Uterus (tissue), 3 donors: ENCODE measurements at regions not wholly inside any gene's neighbourhood (a gene's known extent, or its start where the extent isn't known, plus 50 kb on each side); places are given as distances from the start of the nearest gene placed in this dataset.

ENCODE experiments used
- DNase-seq, 2 donors: peaks; one replicate each; pipeline ENCODE4 v3.0.0-alpha.2; 2019 to 2020
- H3K27ac ChIP-seq, 2 donors: fragments of 200-600 bp; sonication (generic); 1 replicate in 1 of 2; 2 replicates in 1 of 2; pipeline ENCODE4 v1.5.1; 2016 to 2018
- H3K27me3 ChIP-seq, 2 donors: fragments of 200-600 bp; sonication (generic); one replicate each; pipeline ENCODE4 v1.5.1; 2018 to 2019; ENCODE audit warnings: control low read depth in 1 of 2
- H3K36me3 ChIP-seq, 2 donors: fragments of 200-600 bp; sonication (generic); one replicate each; pipeline ENCODE4 v1.5.1; 2019; ENCODE audit warnings: control low read depth in 1 of 2
- H3K4me1 ChIP-seq, 2 donors: fragments of 200-600 bp; sonication (generic); one replicate each; pipeline ENCODE4 v1.5.1; 2018 to 2019; ENCODE audit warnings: control low read depth in 1 of 2
- H3K4me3 ChIP-seq, 2 donors: fragments of 200-600 bp; sonication (generic); 1 replicate in 1 of 2; 2 replicates in 1 of 2; pipeline ENCODE4 v1.5.1; 2018 to 2019; ENCODE audit warnings: mild to moderate bottlenecking in 1 of 2
- H3K9me3 ChIP-seq, 2 donors: fragments of 200-600 bp; sonication (generic); one replicate each; pipeline ENCODE4 v1.5.1; 2019; ENCODE audit warnings: control low read depth in 1 of 2
- POLR2A ChIP-seq, 2 donors: fragments of 450-650 bp; IDR thresholded peaks; one replicate each; pipeline ENCODE4 v1.6.1; 2016; ENCODE audit warnings: antibody characterized with exemption in 2 of 2, mild to moderate bottlenecking in 1 of 2, moderate library complexity in 1 of 2
- intact Hi-C: fragments of 100-400 bp; cut with DNase I; formaldehyde crosslinking; loops from one replicate; pipeline ENCODE4 v1.15.1; 2023; ENCODE audit warnings: low total_unique reads
- TF ChIP-seq, protein P1 (sequence below), 4 experiments: fragments of 200-600 bp in 2 of 4; fragments of 450-650 bp in 2 of 4; sonication (generic) in 2 of 4; IDR thresholded peaks; one replicate each; pipeline ENCODE4 v1.5.1; 2016 to 2019; ENCODE audit warnings: antibody characterized with exemption in 4 of 4, mild to moderate bottlenecking in 2 of 4, moderate library complexity in 1 of 4
- donor health status: DM: yes; HTN: yes; CAD: no.

DNA sequence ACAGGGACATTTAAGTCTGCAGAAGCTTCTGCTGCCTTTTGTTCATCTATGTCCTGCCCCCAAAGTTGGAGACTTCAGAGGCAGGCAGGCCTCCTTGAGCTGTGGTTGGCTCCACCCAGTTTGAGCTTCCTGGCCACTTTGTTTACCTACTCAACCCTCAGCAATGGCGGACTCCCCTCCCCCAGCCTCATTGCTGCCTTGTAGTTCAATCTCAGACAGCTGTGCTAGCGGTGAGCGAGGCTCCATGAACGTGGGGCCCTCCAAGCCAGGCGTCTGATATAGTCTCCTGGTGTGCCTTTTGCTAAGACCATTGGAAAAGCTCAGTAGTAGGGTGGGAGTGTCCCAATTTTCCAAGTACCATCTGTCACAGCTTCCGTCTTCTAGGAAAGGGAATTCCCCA is 170.1 kb downstream of the CCNG2 start:
- DNase-seq, result no peak
- H3K9me3 ChIP-seq, result no peaks in the 10 kb centered on the region
- no peaks in the 10 kb centered on the region for H3K27me3 ChIP-seq
- intact Hi-C loops, result no loop called here
- H3K36me3 ChIP-seq, result no peaks in the 10 kb centered on the region
- H3K4me3 ChIP-seq, result no peak overlapping the region
- TF ChIP-seq, protein P1, sequence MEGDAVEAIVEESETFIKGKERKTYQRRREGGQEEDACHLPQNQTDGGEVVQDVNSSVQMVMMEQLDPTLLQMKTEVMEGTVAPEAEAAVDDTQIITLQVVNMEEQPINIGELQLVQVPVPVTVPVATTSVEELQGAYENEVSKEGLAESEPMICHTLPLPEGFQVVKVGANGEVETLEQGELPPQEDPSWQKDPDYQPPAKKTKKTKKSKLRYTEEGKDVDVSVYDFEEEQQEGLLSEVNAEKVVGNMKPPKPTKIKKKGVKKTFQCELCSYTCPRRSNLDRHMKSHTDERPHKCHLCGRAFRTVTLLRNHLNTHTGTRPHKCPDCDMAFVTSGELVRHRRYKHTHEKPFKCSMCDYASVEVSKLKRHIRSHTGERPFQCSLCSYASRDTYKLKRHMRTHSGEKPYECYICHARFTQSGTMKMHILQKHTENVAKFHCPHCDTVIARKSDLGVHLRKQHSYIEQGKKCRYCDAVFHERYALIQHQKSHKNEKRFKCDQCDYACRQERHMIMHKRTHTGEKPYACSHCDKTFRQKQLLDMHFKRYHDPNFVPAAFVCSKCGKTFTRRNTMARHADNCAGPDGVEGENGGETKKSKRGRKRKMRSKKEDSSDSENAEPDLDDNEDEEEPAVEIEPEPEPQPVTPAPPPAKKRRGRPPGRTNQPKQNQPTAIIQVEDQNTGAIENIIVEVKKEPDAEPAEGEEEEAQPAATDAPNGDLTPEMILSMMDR (IDR thresholded peaks at IDR 0.05), result no peak
- no peaks in the 10 kb centered on the region for H3K4me1 ChIP-seq
- H3K27ac ChIP-seq, result no peak overlapping the region

DNA sequence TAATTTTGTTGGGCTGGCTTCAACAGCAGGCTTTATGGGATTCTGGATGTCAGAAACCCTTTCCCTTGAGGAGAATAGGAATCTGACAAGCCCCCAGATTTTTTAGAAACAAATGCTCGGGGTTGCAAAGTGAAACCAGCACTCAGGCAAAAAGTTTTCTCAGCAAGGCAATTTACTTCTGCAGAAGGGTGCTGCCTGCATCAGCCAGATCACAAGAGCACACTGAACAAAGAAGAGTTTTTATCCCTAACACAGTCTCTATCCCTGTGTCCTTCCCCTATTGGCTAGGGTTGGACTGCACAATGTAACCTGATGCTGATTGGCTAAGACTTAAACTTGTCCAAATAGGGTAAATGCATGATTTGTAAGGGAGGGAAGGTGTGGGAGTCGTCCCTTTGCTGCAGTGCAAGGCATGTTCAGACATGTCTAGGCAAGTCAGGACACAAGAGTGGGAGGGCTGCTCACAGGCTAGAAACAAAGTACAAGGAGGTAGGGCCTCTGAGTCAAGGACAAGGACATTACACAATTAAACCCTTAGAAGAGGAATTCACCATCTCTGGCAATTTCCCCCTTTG is 175.8 kb downstream of the CCNG2 start:
- DNase-seq, result no peak
- intact Hi-C loops, result no loop called here
- Histone ChIP-seq H3K36me3 (no peaks in the 10 kb centered on the region), H3K4me3 (no peak overlapping the region), H3K4me1 (no peaks in the 10 kb centered on the region), H3K9me3 (peaks cover 0 to 6% of the 10 kb centered on the region in 2 donors), H3K27ac (no peak overlapping the region), H3K27me3 (no peaks in the 10 kb centered on the region)
- TF ChIP-seq, protein P1 (IDR thresholded peaks at IDR 0.05), result no peak
- TF ChIP-seq POLR2A (IDR thresholded peaks at IDR 0.05), result no peak

DNA sequence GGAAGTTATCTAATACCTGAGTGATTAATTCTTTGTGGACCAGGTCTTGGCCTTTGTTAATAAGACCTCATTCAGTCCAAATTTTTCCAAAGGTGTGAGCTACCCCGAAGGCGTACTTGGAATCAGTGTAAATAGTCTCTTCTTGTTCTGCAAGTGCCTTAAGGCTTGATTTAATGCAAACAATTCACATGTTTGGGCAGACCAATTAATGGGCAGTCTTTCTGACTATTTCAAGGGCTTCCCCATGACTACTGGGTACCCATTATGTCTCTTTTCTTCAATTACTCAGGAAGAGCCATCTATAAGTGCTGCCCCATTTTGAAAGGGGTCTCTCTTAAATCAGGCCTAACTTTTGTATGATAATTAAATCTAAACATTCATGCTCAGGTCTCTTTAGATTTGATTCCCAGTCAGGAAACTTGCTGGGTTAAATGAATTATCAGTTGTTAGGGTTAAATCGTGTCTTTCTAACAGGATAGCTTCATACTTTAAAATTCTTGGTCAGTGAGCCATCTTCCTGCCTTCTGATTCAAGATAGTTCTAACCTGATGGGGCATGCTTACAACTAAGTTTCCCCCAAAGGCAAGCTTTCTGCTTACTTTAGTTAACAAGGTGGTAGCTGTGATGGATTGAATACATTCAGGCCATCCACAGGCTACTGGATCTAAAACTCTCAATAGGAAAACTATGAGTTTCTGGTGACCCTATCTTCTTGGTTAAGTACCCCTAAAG is 179.6 kb downstream of the CCNG2 start:
- Histone ChIP-seq H3K4me1 (no peaks in the 10 kb centered on the region), H3K27ac (no peak overlapping the region), H3K4me3 (no peak overlapping the region), H3K9me3 (peaks cover 0 to 6% of the 10 kb centered on the region in 2 donors), H3K36me3 (no peaks in the 10 kb centered on the region), H3K27me3 (no peaks in the 10 kb centered on the region)
- no peak for TF ChIP-seq POLR2A (IDR thresholded peaks at IDR 0.05)
- TF ChIP-seq, protein P1 (IDR thresholded peaks at IDR 0.05), result no peak
- intact Hi-C loops, result no loop called here
- no peak for DNase-seq

- Histone ChIP-seq H3K36me3 (no peaks in the 10 kb centered on the region), H3K27ac (no peak overlapping the region), H3K4me3 (no peak overlapping the region), H3K9me3 (no peaks in the 10 kb centered on the region), H3K27me3 (no peaks in the 10 kb centered on the region), H3K4me1 (no peaks in the 10 kb centered on the region)
- intact Hi-C loops, result no loop called here
- TF ChIP-seq, protein P1 (IDR thresholded peaks at IDR 0.05), result no peak
- TF ChIP-seq POLR2A (IDR thresholded peaks at IDR 0.05), result no peak
- DNase-seq, result no peak
These were observed 185.3 kb downstream of the CCNG2 start for GRCh38 chr4:77342170-77342810.

GRCh38 chr4:77344001-77344400 is 187.0 kb downstream of the CCNG2 start:
- TF ChIP-seq, protein P1 (IDR thresholded peaks at IDR 0.05), result no peak
- TF ChIP-seq POLR2A (IDR thresholded peaks at IDR 0.05), result no peak
- intact Hi-C loops, result no loop called here
- no peak overlapping the region for H3K27ac ChIP-seq

More at GRCh38 chr4:77344001-77344400, 187.0 kb downstream of the CCNG2 start:
- Histone ChIP-seq H3K36me3 (no peaks in the 10 kb centered on the region), H3K4me1 (no peaks in the 10 kb centered on the region), H3K27me3 (no peaks in the 10 kb centered on the region), H3K4me3 (no peak overlapping the region), H3K9me3 (no peaks in the 10 kb centered on the region)
- no peak for DNase-seq
